GM21515 (cell line): ENCODE measurements at regions not wholly inside any gene's neighbourhood (a gene's known extent, or its start where the extent isn't known, plus 50 kb on each side); places are given as distances from the start of the nearest gene placed in this dataset.
"Not testable (repeated sequence)": the region's sequence is repeated elsewhere in the genome, so short reads cannot be mapped to it uniquely, and the experiment has no call there.

Source experiments
- ATAC-seq: cut with Tn5 transposase; IDR thresholded peaks from one replicate; pipeline ENCODE4 v1.9.1; 2021; ENCODE audit not compliant: unreplicated experiment

GRCh38 chr5:28310696-28311095 lies 1272.3 kb upstream of the CDH9 start:
- no peak for ATAC-seq

- ATAC-seq: no peak
These were observed 1267.5 kb upstream of the CDH9 start for GRCh38 chr5:28305891-28306290.

GRCh38 chr5:28301712-28302111 lies 1263.3 kb upstream of the CDH9 start:
- ATAC-seq: no peak

GRCh38 chr5:28296254-28297013 lies 1258.0 kb upstream of the CDH9 start:
- no peak for ATAC-seq

GRCh38 chr5:28287021-28287420 lies 1248.6 kb upstream of the CDH9 start:
- not testable (repeated sequence) for ATAC-seq

- ATAC-seq: no peak
These were observed 1248.2 kb upstream of the CDH9 start for GRCh38 chr5:28286566-28286965.

- no peak for ATAC-seq
These were observed 1246.4 kb upstream of the CDH9 start for GRCh38 chr5:28284788-28285187.

GRCh38 chr5:28281351-28281750 lies 1243.0 kb upstream of the CDH9 start:
- ATAC-seq: no peak

DNA sequence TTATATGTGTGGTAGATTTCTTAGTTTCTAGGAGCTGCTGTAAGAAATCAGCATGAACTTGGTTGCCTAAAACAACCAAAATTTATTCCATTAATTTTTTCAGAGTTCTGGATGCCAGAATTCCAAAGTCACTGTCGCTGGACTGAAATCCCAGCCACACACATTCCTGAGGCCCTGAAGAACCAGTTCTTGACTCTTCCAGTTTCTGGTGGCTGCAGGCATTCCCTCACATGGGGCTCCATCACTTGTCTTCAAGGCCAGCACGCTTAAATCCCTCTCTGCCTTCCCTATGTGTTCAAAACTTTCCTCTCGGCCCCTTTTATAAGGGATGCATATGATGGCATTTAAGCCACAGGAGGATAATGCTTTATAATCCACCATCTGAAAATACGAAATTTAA lies 1237.5 kb upstream of the CDH9 start:
- no peak for ATAC-seq

DNA sequence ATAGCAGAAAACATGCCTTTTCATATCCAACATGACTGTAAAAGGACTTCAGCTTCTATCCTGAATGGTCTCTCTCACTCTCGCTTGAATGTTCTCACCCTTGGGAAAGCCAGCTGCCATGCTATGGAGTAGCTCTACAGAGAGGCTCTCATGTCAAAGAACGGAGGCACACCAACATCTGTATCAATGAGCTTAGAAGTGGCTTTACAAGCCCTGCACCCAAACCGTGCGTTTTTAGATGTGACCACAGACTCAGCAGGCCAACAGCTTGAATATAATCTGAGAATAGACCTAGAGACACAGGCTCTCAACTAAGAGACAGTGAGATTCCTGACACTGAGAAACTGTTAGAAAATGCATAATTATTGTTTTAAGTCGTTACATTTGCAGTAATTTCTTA lies 1231.6 kb upstream of the CDH9 start:
- no peak for ATAC-seq

- ATAC-seq: no peak
These were observed 1227.5 kb upstream of the CDH9 start for GRCh38 chr5:28265877-28266276.

GRCh38 chr5:28254846-28255245 lies 1216.5 kb upstream of the CDH9 start:
- ATAC-seq: no peak

DNA sequence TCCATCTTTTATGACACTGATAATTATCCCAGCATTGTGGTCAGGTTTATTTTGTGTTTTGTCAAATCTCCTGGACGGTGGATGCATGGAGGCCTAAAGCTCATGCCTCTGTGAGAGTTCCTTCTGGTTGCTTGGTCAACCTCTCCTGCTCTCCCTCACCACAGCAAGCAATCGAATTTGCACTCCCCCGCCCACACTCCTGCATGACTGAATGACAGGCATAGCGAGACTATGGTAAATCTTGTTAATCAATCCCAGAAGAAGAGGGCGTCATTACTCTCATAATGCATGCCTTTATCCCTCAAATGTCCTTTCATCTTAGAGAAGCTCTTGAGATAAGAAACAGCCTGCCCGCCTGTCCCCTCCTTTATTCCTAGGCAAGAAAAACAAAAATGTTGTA lies 1215.0 kb upstream of the CDH9 start:
- ATAC-seq: no peak

DNA sequence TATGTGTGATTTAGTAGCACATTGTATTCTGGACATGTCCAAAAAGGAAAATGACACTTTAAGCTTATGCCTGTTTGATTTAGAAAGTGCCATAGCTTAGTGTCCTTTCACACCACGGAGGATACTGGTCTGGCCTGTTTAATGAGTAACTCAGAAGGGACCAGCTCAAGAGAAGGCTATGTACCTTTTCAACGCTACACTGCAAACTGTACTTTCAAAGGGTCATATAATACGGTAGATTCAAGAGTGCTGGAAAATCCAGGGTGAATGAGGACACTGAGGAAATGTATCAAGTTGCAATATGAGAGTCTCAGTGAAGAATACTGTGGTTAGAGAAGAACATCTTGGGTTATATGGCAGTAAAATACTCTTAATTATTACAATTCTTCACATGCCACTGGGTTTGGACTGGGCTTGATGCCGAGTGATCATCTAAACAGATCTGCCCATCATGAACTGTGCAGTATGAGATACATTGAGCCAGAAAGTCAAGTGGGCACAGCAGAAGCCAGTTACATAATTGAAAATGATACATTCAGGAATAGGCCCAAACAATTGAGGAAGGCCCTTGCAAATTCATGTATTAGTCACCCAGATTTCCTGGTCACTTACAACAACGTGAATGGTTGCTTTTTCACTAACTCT lies 1211.5 kb upstream of the CDH9 start:
- no peak for ATAC-seq

DNA sequence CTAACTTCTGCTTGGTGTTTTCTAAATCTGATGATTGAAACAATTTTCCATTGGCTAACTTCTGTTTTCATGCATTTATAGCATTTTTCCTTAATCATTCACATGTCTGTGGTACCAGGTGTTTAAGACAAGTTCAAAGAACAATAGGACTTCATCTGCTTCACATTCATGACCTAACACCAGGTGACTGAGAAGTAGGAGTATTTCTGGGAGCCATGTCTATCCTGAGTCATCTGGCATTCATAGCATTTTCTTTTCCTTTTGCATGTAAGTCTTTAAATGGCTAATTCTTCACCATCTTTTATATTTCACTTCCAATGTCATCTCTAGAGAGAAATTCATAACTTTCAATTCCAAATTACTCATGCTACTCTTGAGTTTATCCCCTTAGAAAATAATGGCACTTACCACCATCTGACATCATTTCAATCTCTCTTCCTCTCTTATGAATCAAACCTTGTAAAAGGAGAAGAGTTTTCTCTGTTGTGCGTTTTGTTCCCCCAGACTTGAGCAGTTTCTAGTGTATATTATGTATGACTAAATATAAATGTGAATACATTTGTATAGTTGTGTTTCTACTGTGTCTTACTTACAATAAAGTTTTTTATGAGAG lies 1196.1 kb upstream of the CDH9 start:
- ATAC-seq: no peak

- no peak for ATAC-seq
These were observed 1188.0 kb upstream of the CDH9 start for GRCh38 chr5:28226407-28226806.

- ATAC-seq: no peak
These were observed 1181.2 kb upstream of the CDH9 start for GRCh38 chr5:28219539-28219938.

- no peak for ATAC-seq
These were observed 1179.3 kb upstream of the CDH9 start for GRCh38 chr5:28217695-28218094.

- no peak for ATAC-seq
These were observed 1178.6 kb upstream of the CDH9 start for GRCh38 chr5:28216939-28217360.

GRCh38 chr5:28215091-28215490 lies 1176.7 kb upstream of the CDH9 start:
- ATAC-seq: no peak

GRCh38 chr5:28214292-28214691 lies 1175.9 kb upstream of the CDH9 start:
- no peak for ATAC-seq

DNA sequence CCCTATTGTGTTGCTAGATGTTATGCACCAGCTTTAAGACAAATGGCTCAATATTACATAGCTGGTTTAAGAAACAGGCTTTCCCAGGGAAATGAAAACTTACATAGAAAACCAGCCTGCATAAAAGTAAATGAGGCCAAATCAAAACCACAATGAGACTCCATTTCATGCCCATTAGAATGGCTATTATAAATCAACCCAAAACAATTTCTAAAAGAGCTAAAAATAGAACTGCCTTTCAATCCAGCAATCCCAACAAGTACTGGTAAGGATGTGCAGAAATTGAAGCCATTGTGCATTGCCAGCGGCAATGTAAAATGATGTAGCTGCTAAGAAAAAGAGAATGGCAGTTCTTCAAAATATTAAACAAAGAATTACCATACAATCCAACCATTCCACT lies 1170.0 kb upstream of the CDH9 start:
- ATAC-seq: no peak
